GM23338 (cell line): ENCODE measurements at regions not wholly inside any gene's neighbourhood (a gene's known extent, or its start where the extent isn't known, plus 50 kb on each side); places are given as distances from the start of the nearest gene placed in this dataset.

Experiments used
- ATAC-seq: fragments of 200-7000 bp; cut with Tn5 transposase; 3 replicates; pipeline ENCODE4 v1.9.1; 2020
- DNase-seq: peaks from one replicate; pipeline ENCODE4 v3.0.0-alpha.2; 2015; ENCODE audit warnings: low spot score
- H2AFZ ChIP-seq: fragments of 200-600 bp; sonication (generic); 2 replicates; pipeline ENCODE4 v1.8.0; 2016; ENCODE audit warnings: antibody characterized with exemption, mild to moderate bottlenecking, moderate library complexity
- H3F3A ChIP-seq: fragments of 200-600 bp; sonication (generic); replicated peaks from 2 replicates; pipeline ENCODE4 v1.8.0; 2017; ENCODE audit warnings: antibody characterized with exemption, mixed run types, low read depth
- H3K27ac ChIP-seq: fragments of 200-600 bp; sonication (generic); 2 replicates; pipeline ENCODE4 v1.6.1; 2016; ENCODE audit warnings: low read depth
- H3K27me3 ChIP-seq: fragments of 200-600 bp; sonication (generic); 2 replicates; pipeline ENCODE4 v1.8.0; 2016; ENCODE audit warnings: mild to moderate bottlenecking, mixed run types, moderate library complexity; ENCODE audit not compliant: insufficient read depth
- H3K36me3 ChIP-seq: fragments of 200-600 bp; sonication (generic); 2 replicates; pipeline ENCODE4 v1.8.0; 2016; ENCODE audit warnings: mild to moderate bottlenecking; ENCODE audit not compliant: insufficient read depth
- H3K4me1 ChIP-seq: fragments of 200-600 bp; sonication (generic); 2 replicates; pipeline ENCODE4 v1.8.0; 2016; ENCODE audit warnings: mild to moderate bottlenecking, moderate library complexity; ENCODE audit not compliant: insufficient read depth
- H3K4me2 ChIP-seq: fragments of 200-600 bp; sonication (generic); 2 replicates; pipeline ENCODE4 v1.7.1; 2017; ENCODE audit warnings: mixed run types
- H3K4me3 ChIP-seq: fragments of 200-600 bp; sonication (generic); 2 replicates; pipeline ENCODE4 v1.6.1; 2016; ENCODE audit warnings: mixed run types
- H3K79me2 ChIP-seq: fragments of 200-600 bp; sonication (generic); replicated peaks from 2 replicates; pipeline ENCODE4 v1.8.0; 2017; ENCODE audit warnings: mild to moderate bottlenecking; ENCODE audit not compliant: insufficient read depth
- H3K9me2 ChIP-seq: fragments of 200-600 bp; sonication (generic); 2 replicates; pipeline ENCODE4 v1.8.0; 2017; ENCODE audit not compliant: insufficient read depth
- H4K20me1 ChIP-seq: fragments of 200-600 bp; sonication (generic); replicated peaks from 2 replicates; pipeline ENCODE4 v1.8.0; 2017; ENCODE audit warnings: mild to moderate bottlenecking; ENCODE audit not compliant: insufficient read depth
- H3K27ac Mint-ChIP-seq: 2 replicates; pipeline ENCODE4 v1.8.0; 2020; ENCODE audit warnings: inconsistent platforms, mild to moderate bottlenecking, moderate library complexity, mixed read lengths
- H3K27me3 Mint-ChIP-seq: 3 replicates; pipeline ENCODE4 v1.8.0; 2022; ENCODE audit warnings: low read depth, mild to moderate bottlenecking, moderate library complexity, mixed read lengths, inconsistent platforms; ENCODE audit not compliant: insufficient read depth, poor library complexity
- H3K36me3 Mint-ChIP-seq: 3 replicates; pipeline ENCODE4 v1.8.0; 2021; ENCODE audit warnings: low read depth, mild to moderate bottlenecking, inconsistent platforms, moderate library complexity, mixed read lengths
- H3K4me1 Mint-ChIP-seq: 3 replicates; pipeline ENCODE4 v1.8.0; 2020; ENCODE audit warnings: mild to moderate bottlenecking, inconsistent platforms, mixed read lengths
- H3K4me3 Mint-ChIP-seq: 3 replicates; pipeline ENCODE4 v1.8.0; 2021; ENCODE audit warnings: moderate library complexity, mild to moderate bottlenecking, inconsistent platforms, mixed read lengths
- H3K9me3 Mint-ChIP-seq: 3 replicates; pipeline ENCODE4 v1.8.0; 2020; ENCODE audit warnings: moderate library complexity, mild to moderate bottlenecking, inconsistent platforms, mixed read lengths
- CREB1 ChIP-seq: fragments of 250-450 bp; sonication (Bioruptor Pico); IDR thresholded peaks from 2 replicates; pipeline ENCODE4 v1.5.0; 2020; ENCODE audit warnings: low read depth, mild to moderate bottlenecking, moderate library complexity
- ETS1 ChIP-seq: IDR thresholded peaks from 2 replicates; pipeline ENCODE4 v1.6.1; 2016; ENCODE audit warnings: antibody characterized with exemption
- EZH2 ChIP-seq: fragments of 200-600 bp; sonication (generic); IDR thresholded peaks from one replicate; pipeline ENCODE4 v1.8.0; 2017; ENCODE audit warnings: antibody characterized with exemption, mild to moderate bottlenecking, low read depth; ENCODE audit not compliant: unreplicated experiment
- EZH2phosphoT487 ChIP-seq: fragments of 200-600 bp; sonication (generic); IDR thresholded peaks from one replicate; pipeline ENCODE4 v1.8.1; 2018; ENCODE audit warnings: antibody characterized with exemption; ENCODE audit not compliant: unreplicated experiment
- NANOG ChIP-seq: IDR thresholded peaks from 2 replicates; pipeline ENCODE4 v1.6.1; 2016; ENCODE audit warnings: antibody characterized with exemption, borderline replicate concordance
- POLR2AphosphoS5 ChIP-seq: IDR thresholded peaks from 2 replicates; pipeline ENCODE4 v1.6.1; 2016; ENCODE audit warnings: antibody characterized with exemption, low read depth
- STAT1 ChIP-seq: IDR thresholded peaks from one replicate; pipeline ENCODE4 v1.6.1; 2016; ENCODE audit warnings: antibody characterized with exemption; ENCODE audit not compliant: unreplicated experiment
- ZNF114 ChIP-seq: fragments of 250-450 bp; sonication (Bioruptor Pico); IDR thresholded peaks from 2 replicates; pipeline ENCODE4 v1.5.0; 2020; ENCODE audit warnings: mild to moderate bottlenecking, moderate library complexity
- TF ChIP-seq, protein P1 (sequence below): IDR thresholded peaks from one replicate; pipeline ENCODE4 v1.6.1; 2018; ENCODE audit warnings: antibody characterized with exemption; ENCODE audit not compliant: unreplicated experiment
- TF ChIP-seq, protein P2 (sequence below): fragments of 250-450 bp; sonication (Bioruptor Pico); IDR thresholded peaks from 2 replicates; pipeline ENCODE4 v1.5.0; 2020; ENCODE audit warnings: mild to moderate bottlenecking, moderate library complexity

DNA sequence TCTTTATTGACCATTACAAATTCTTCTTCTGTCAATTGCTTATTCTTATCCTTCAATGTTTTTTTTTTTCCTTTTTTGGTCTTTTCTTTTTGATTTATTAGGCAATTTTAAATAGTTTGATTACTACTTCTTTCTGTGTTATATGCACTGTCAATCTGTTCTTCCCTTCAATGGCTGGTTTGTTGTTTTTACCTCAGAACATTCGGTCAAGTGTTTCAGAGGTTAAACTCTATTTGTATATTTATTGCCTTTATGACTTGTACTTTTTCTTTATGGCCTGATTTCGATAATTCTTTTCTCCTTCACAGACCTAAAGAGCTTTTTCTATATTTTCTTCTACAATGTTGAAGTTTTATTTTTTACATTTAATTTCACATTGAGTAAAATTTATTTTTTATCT, 171.5 kb upstream of the AKR1E2 start (continued):
- TF ChIP-seq ZNF114 (CRISPR knock-in tag), result no peak
- TF ChIP-seq STAT1, result no peak
- TF ChIP-seq NANOG, result no peak
- TF ChIP-seq ETS1, result no peak
- no peak for TF ChIP-seq EZH2phosphoT487
- TF ChIP-seq, protein P1, sequence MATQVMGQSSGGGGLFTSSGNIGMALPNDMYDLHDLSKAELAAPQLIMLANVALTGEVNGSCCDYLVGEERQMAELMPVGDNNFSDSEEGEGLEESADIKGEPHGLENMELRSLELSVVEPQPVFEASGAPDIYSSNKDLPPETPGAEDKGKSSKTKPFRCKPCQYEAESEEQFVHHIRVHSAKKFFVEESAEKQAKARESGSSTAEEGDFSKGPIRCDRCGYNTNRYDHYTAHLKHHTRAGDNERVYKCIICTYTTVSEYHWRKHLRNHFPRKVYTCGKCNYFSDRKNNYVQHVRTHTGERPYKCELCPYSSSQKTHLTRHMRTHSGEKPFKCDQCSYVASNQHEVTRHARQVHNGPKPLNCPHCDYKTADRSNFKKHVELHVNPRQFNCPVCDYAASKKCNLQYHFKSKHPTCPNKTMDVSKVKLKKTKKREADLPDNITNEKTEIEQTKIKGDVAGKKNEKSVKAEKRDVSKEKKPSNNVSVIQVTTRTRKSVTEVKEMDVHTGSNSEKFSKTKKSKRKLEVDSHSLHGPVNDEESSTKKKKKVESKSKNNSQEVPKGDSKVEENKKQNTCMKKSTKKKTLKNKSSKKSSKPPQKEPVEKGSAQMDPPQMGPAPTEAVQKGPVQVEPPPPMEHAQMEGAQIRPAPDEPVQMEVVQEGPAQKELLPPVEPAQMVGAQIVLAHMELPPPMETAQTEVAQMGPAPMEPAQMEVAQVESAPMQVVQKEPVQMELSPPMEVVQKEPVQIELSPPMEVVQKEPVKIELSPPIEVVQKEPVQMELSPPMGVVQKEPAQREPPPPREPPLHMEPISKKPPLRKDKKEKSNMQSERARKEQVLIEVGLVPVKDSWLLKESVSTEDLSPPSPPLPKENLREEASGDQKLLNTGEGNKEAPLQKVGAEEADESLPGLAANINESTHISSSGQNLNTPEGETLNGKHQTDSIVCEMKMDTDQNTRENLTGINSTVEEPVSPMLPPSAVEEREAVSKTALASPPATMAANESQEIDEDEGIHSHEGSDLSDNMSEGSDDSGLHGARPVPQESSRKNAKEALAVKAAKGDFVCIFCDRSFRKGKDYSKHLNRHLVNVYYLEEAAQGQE, result no peak
- TF ChIP-seq CREB1 (CRISPR knock-in tag), result no peak
- no peak for TF ChIP-seq EZH2
- no peak for TF ChIP-seq POLR2AphosphoS5

DNA sequence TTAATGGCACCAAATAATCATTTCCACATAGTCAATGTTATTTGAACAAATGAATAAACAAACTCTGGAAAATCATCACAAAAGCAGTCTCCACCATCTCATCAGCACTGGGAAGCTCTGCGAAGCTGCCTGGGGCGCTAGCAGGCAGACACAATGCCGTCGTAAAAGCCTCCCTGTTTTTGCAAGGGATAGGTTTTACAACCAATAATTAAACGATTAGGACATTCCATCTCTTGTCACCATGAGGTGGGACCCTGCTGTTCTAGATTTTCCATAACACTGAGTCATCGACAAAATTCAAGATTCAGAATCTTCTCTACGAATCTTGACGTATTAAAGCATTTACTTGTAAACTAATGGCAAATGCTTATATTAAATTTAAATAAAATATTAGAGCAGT, 172.8 kb upstream of the AKR1E2 start:
- H3K4me3 ChIP-seq, result no peak overlapping the region
- ATAC-seq, result peak; percentile 84
- H3K27me3 Mint-ChIP-seq, result peaks cover 2% of the 10 kb centered on the region
- no peak overlapping the region for H3K27ac Mint-ChIP-seq
- peaks cover 19% of the 10 kb centered on the region for H3K4me1 ChIP-seq
- H3F3A ChIP-seq, result no peaks in the 10 kb centered on the region
- 0 out of 2 replicates have a peak, but pooled peaks cover 3% of the 10 kb centered on the region for H3K9me2 ChIP-seq
- H3K27ac ChIP-seq, result no peak overlapping the region
- H3K27me3 ChIP-seq, result no peaks in the 10 kb centered on the region
- H3K36me3 Mint-ChIP-seq, result no peaks in the 10 kb centered on the region
- no peaks in the 10 kb centered on the region for H3K36me3 ChIP-seq
- peak; percentile 60 for DNase-seq
- H3K4me2 ChIP-seq, result no peak overlapping the region
- H4K20me1 ChIP-seq, result no peaks in the 10 kb centered on the region
- H3K4me1 Mint-ChIP-seq, result peaks cover 20% of the 10 kb centered on the region; the same call in 2 of the 3 replicates
- no peak overlapping the region for H2AFZ ChIP-seq
- H3K79me2 ChIP-seq, result no peaks in the 10 kb centered on the region
- H3K9me3 Mint-ChIP-seq, result no peaks in the 10 kb centered on the region
- no peak overlapping the region for H3K4me3 Mint-ChIP-seq
- TF ChIP-seq ETS1 (no peak), NANOG (no peak)
- TF ChIP-seq, protein P2, sequence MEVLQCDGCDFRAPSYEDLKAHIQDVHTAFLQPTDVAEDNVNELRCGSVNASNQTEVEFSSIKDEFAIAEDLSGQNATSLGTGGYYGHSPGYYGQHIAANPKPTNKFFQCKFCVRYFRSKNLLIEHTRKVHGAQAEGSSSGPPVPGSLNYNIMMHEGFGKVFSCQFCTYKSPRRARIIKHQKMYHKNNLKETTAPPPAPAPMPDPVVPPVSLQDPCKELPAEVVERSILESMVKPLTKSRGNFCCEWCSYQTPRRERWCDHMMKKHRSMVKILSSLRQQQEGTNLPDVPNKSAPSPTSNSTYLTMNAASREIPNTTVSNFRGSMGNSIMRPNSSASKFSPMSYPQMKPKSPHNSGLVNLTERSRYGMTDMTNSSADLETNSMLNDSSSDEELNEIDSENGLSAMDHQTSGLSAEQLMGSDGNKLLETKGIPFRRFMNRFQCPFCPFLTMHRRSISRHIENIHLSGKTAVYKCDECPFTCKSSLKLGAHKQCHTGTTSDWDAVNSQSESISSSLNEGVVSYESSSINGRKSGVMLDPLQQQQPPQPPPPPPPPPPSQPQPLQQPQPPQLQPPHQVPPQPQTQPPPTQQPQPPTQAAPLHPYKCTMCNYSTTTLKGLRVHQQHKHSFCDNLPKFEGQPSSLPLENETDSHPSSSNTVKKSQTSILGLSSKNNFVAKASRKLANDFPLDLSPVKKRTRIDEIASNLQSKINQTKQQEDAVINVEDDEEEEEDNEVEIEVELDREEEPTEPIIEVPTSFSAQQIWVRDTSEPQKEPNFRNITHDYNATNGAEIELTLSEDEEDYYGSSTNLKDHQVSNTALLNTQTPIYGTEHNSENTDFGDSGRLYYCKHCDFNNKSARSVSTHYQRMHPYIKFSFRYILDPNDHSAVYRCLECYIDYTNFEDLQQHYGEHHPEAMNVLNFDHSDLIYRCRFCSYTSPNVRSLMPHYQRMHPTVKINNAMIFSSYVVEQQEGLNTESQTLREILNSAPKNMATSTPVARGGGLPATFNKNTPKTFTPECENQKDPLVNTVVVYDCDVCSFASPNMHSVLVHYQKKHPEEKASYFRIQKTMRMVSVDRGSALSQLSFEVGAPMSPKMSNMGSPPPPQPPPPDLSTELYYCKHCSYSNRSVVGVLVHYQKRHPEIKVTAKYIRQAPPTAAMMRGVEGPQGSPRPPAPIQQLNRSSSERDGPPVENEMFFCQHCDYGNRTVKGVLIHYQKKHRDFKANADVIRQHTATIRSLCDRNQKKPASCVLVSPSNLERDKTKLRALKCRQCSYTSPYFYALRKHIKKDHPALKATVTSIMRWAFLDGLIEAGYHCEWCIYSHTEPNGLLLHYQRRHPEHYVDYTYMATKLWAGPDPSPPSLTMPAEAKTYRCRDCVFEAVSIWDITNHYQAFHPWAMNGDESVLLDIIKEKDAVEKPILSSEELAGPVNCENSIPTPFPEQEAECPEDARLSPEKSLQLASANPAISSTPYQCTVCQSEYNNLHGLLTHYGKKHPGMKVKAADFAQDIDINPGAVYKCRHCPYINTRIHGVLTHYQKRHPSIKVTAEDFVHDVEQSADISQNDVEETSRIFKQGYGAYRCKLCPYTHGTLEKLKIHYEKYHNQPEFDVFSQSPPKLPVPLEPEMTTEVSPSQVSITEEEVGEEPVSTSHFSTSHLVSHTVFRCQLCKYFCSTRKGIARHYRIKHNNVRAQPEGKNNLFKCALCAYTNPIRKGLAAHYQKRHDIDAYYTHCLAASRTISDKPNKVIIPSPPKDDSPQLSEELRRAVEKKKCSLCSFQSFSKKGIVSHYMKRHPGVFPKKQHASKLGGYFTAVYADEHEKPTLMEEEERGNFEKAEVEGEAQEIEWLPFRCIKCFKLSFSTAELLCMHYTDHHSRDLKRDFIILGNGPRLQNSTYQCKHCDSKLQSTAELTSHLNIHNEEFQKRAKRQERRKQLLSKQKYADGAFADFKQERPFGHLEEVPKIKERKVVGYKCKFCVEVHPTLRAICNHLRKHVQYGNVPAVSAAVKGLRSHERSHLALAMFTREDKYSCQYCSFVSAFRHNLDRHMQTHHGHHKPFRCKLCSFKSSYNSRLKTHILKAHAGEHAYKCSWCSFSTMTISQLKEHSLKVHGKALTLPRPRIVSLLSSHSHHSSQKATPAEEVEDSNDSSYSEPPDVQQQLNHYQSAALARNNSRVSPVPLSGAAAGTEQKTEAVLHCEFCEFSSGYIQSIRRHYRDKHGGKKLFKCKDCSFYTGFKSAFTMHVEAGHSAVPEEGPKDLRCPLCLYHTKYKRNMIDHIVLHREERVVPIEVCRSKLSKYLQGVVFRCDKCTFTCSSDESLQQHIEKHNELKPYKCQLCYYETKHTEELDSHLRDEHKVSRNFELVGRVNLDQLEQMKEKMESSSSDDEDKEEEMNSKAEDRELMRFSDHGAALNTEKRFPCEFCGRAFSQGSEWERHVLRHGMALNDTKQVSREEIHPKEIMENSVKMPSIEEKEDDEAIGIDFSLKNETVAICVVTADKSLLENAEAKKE (CRISPR knock-in tag), result no peak
- TF ChIP-seq, protein P1, result no peak
